GM12864 (cell line): ENCODE measurements at regions not wholly inside any gene's neighbourhood (a gene's known extent, or its start where the extent isn't known, plus 50 kb on each side); places are given as distances from the start of the nearest gene placed in this dataset.

Experiments used
- DNase-seq: peaks from one replicate; pipeline ENCODE4 v3.0.0-alpha.2; 2011; ENCODE audit warnings: low read depth
- H3K4me3 ChIP-seq: 2 replicates; pipeline ENCODE4 v1.5.1; 2011; ENCODE audit warnings: mild to moderate bottlenecking, low read depth, low read length, control low read depth
- TF ChIP-seq, protein P1 (sequence below): IDR thresholded peaks from 2 replicates; pipeline ENCODE4 v1.5.1; 2011; ENCODE audit warnings: low read depth, mild to moderate bottlenecking, moderate library complexity, low read length, control low read depth, inconsistent platforms; ENCODE audit errors: missing control alignments

GRCh38 chr12:105575235-105575634 is 244.7 kb downstream of the C12orf75 start:
- no peak for DNase-seq
- TF ChIP-seq, protein P1, sequence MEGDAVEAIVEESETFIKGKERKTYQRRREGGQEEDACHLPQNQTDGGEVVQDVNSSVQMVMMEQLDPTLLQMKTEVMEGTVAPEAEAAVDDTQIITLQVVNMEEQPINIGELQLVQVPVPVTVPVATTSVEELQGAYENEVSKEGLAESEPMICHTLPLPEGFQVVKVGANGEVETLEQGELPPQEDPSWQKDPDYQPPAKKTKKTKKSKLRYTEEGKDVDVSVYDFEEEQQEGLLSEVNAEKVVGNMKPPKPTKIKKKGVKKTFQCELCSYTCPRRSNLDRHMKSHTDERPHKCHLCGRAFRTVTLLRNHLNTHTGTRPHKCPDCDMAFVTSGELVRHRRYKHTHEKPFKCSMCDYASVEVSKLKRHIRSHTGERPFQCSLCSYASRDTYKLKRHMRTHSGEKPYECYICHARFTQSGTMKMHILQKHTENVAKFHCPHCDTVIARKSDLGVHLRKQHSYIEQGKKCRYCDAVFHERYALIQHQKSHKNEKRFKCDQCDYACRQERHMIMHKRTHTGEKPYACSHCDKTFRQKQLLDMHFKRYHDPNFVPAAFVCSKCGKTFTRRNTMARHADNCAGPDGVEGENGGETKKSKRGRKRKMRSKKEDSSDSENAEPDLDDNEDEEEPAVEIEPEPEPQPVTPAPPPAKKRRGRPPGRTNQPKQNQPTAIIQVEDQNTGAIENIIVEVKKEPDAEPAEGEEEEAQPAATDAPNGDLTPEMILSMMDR, result no peak
- H3K4me3 ChIP-seq, result no peak overlapping the region

DNA sequence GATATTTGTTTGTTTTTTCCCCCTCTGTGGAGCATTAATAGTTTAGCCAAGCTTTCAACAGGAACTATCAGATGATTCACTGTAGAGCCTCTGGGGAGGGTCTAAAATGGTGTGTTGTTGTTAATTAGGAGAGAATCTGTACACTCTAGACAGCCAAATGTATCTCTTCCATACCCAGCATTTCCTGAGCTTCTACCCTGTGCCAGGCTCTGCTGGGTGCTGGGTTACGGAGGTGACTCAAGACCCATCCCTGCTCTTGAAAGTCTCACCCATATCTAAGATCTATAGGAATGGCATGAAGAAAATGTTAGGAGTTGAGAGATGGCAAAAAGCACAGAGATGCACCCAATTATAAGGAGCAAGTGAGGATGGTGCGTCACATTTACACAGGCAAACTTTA is 245.8 kb downstream of the C12orf75 start:
- no peak overlapping the region for H3K4me3 ChIP-seq
- no peak for DNase-seq
- TF ChIP-seq, protein P1, result no peak

DNA sequence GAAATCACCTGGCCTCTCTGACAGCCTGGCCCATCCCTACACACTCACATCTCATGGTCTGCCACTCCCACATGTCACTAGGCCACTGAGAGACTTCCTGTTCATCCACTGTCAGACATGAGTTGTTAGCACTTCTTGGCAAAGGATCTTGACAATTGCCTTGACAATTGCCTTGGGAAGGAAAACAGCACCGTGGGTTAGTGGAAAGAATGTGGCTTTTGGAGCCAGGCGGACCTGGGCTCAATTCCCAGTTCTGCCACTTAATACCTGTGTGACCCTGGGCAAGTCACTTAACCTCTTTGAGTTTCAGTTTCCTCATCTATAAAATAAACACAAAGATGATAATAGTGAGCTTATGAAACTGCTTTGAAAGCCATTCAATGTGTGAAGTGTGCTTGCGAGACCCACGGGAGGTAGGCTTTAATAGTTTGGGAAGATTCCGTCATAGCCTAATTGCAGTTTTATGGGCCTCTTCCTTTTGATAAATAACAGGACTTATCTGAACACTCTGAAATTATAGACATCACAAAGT is 250.4 kb downstream of the C12orf75 start:
- no peak for DNase-seq

DNA sequence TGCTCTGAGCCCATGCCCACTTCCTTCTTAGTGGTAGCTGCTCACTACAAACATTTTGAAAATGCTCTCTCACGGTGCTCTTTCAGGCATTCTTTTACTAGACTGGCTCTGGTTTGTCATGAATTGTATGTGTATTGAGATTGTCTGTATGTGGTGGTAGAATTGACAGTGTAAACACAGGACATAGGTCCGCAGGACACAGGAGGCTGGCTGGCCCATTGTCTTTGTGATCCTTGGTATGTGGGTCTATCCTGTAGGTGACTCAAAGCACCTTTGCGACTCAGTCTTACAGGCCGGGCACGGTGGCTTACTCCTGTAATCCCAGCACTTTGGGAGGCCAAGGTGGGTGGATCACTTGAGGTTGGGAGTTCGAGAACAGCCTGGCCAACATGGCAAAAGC is 250.9 kb downstream of the C12orf75 start:
- TF ChIP-seq, protein P1, result no peak
- no peak overlapping the region for H3K4me3 ChIP-seq
- DNase-seq, result no peak

More for the DNA sequence above, 250.4 kb downstream of the C12orf75 start:
- H3K4me3 ChIP-seq, result no peak overlapping the region
- TF ChIP-seq, protein P1, result no peak

DNA sequence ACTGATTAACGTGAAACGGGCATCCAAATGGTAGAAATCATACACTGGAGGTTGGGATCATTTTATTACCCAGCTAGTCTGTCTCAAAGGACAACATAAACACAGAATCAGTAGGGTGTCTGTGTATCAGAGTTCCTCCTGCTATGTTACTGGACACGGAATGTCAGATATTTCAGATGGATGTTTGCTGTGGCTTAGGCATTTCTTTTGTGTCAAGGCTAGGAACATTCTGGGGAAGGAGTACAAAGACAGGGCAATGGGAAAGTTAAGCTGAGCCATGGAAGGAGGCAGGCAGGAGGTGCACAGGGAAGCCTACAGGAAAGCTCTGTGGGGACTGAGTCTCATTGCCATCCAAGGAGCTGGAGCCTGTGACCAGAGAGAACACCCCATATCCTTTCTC is 254.6 kb downstream of the C12orf75 start:
- H3K4me3 ChIP-seq, result no peak overlapping the region
- TF ChIP-seq, protein P1, result no peak
- no peak for DNase-seq

DNA sequence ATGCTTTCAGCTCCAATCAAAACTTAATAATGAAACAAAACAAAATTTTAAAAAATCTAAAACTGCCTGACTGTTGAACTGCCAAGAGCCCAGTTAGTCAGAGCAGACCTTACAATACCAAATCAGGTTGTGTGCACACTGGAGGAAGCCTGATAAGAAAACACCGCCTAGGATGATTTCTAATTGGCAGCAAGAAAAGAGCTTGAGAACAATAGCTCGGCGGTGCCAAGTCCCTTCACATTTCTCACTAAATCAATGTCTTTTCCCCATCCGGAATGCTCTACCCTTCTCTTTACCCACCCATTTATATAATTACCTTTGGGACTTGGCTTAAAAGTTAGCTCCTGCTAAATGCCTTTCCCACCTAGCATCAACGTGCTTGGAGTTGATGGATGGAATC is 256.7 kb downstream of the C12orf75 start:
- no peak overlapping the region for H3K4me3 ChIP-seq
- TF ChIP-seq, protein P1, result no peak
- no peak for DNase-seq

- DNase-seq, result no peak
- no peak overlapping the region for H3K4me3 ChIP-seq
- TF ChIP-seq, protein P1, result no peak
Measured at GRCh38 chr12:105588106-105588505, 257.6 kb downstream of the C12orf75 start.
